Bronchial epithelial cell (primary cell): ENCODE measurements at regions not wholly inside any gene's neighbourhood (a gene's known extent, or its start where the extent isn't known, plus 50 kb on each side); places are given as distances from the start of the nearest gene placed in this dataset.

Experiments used
- DNase-seq: peaks from one replicate; pipeline ENCODE4 v3.0.0-alpha.2; 2010; ENCODE audit warnings: low read depth
- FAIRE-seq: peaks from 2 replicates; lab custom pipeline; 2011; peaks lifted over from hg19 to GRCh38; lab: Jason Lieb, UNC
- H3K27me3 ChIP-seq: 2 replicates; pipeline ENCODE4 v1.5.1; 2011; ENCODE audit warnings: low read length; ENCODE audit not compliant: control insufficient read depth, insufficient read depth
- H3K36me3 ChIP-seq: 2 replicates; pipeline ENCODE4 v1.5.1; 2011; ENCODE audit warnings: low read length; ENCODE audit not compliant: control insufficient read depth, insufficient read depth
- H3K4me3 ChIP-seq: 2 replicates; pipeline ENCODE4 v1.5.1; 2011; ENCODE audit warnings: mild to moderate bottlenecking, low read depth, low read length, control low read depth
- TF ChIP-seq, protein P1 (sequence below): IDR thresholded peaks from 2 replicates; pipeline ENCODE4 v1.5.1; 2011; ENCODE audit warnings: mild to moderate bottlenecking, moderate library complexity, low read length, control low read depth, inconsistent platforms; ENCODE audit not compliant: insufficient read depth, severe bottlenecking

- TF ChIP-seq, protein P1, sequence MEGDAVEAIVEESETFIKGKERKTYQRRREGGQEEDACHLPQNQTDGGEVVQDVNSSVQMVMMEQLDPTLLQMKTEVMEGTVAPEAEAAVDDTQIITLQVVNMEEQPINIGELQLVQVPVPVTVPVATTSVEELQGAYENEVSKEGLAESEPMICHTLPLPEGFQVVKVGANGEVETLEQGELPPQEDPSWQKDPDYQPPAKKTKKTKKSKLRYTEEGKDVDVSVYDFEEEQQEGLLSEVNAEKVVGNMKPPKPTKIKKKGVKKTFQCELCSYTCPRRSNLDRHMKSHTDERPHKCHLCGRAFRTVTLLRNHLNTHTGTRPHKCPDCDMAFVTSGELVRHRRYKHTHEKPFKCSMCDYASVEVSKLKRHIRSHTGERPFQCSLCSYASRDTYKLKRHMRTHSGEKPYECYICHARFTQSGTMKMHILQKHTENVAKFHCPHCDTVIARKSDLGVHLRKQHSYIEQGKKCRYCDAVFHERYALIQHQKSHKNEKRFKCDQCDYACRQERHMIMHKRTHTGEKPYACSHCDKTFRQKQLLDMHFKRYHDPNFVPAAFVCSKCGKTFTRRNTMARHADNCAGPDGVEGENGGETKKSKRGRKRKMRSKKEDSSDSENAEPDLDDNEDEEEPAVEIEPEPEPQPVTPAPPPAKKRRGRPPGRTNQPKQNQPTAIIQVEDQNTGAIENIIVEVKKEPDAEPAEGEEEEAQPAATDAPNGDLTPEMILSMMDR = no peak
- DNase-seq = no peak
- Histone ChIP-seq H3K36me3 (no peaks in the 10 kb centered on the region), H3K4me3 (no peak overlapping the region), H3K27me3 (peaks cover 14% of the 10 kb centered on the region)
- FAIRE-seq = peak; percentile 76
Observed at GRCh38 chr20:57819691-57820380, 110.0 kb upstream of the PMEPA1 start.

DNA sequence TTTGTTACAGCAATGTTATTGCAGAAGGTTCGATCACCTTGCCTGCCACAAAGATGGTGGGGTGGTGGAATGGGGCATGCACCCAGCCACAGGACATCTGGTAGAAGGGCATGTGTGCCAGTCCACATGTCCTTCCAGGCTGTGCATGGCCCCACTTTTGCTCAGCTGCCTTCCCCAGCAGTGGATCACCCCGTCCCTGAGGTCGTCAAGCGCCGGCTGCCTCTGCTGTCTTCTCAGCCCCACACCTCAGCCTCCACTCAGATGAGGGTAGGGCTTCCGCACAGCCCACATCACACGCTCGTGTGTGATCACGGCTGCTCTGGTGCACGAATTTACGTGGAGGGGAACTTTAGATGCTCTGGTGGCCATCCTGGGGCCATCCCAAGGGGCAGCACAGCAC is 109.5 kb upstream of the PMEPA1 start:
- Histone ChIP-seq H3K36me3 (no peaks in the 10 kb centered on the region), H3K4me3 (no peak overlapping the region), H3K27me3 (peaks cover 14% of the 10 kb centered on the region)
- DNase-seq = no peak
- FAIRE-seq = no peak
- TF ChIP-seq, protein P1 = no peak

GRCh38 chr20:57818418-57819181 is 108.8 kb upstream of the PMEPA1 start:
- no peaks in the 10 kb centered on the region for H3K36me3 ChIP-seq
- TF ChIP-seq, protein P1 = no peak
- DNase-seq (no peak), FAIRE-seq (no peak)
- no peak overlapping the region for H3K4me3 ChIP-seq
- peaks cover 14% of the 10 kb centered on the region for H3K27me3 ChIP-seq

GRCh38 chr20:57815405-57815804 is 105.6 kb upstream of the PMEPA1 start:
- no peaks in the 10 kb centered on the region for H3K36me3 ChIP-seq
- no peak overlapping the region for H3K4me3 ChIP-seq
- TF ChIP-seq, protein P1 = no peak
- H3K27me3 ChIP-seq = peaks cover 11% of the 10 kb centered on the region
- FAIRE-seq = no peak
- no peak for DNase-seq

- H3K27me3 ChIP-seq = peaks cover 10% of the 10 kb centered on the region
- DNase-seq (no peak), FAIRE-seq (no peak)
- TF ChIP-seq, protein P1 = no peak
- no peak overlapping the region for H3K4me3 ChIP-seq
- no peaks in the 10 kb centered on the region for H3K36me3 ChIP-seq
Observed at GRCh38 chr20:57814529-57814928, 104.7 kb upstream of the PMEPA1 start.
